GM12892 (cell line): ENCODE measurements at regions not wholly inside any gene's neighbourhood (a gene's known extent, or its start where the extent isn't known, plus 50 kb on each side); places are given as distances from the start of the nearest gene placed in this dataset.

ENCODE experiments used
- DNase-seq: peaks from one replicate; pipeline ENCODE4 v3.0.0; 2011; ENCODE audit not compliant: insufficient read length
- FAIRE-seq: peaks from 2 replicates; lab custom pipeline; 2011; peaks lifted over from hg19 to GRCh38; lab: Jason Lieb, UNC
- POLR2A ChIP-seq: IDR thresholded peaks from 2 replicates; pipeline ENCODE4 v1.6.1; 2011; ENCODE audit warnings: low read depth, low read length, control low read depth
- POLR2AphosphoS5 ChIP-seq: IDR thresholded peaks from 2 replicates; pipeline ENCODE4 v1.6.1; 2011; ENCODE audit warnings: low read depth, low read length, control low read depth
- TAF1 ChIP-seq: IDR thresholded peaks from 2 replicates; pipeline ENCODE4 v1.6.1; 2011; ENCODE audit warnings: low read depth, mild to moderate bottlenecking, control low read depth, low read length, borderline replicate concordance

DNA sequence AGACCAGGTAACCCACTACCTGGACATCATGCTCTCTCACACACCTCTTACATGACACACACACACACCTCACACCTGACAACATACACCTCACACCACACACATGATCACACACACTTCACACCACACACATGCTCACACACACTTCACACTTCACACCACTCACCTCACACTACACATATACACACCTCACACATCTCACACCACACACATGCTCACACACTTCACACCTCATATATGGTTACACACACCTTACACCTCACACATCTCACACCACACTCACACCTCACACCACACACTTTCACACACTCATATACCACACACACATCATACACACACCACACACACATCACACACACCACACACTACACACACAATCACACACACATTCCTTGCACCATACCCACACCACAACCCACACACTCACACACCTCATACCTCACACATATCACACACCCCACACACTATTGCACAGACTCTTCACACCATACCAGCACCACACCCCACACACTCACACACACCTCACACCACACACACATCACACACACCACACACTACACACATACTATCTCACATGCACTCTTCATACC lies 98.1 kb upstream of the PIEZO2 start:
- TF ChIP-seq TAF1: no peak
- no peak for TF ChIP-seq POLR2AphosphoS5
- no peak for TF ChIP-seq POLR2A
- DNase-seq (no peak), FAIRE-seq (peak; percentile 27)

- FAIRE-seq (no peak), DNase-seq (no peak)
- TF ChIP-seq POLR2AphosphoS5 (no peak), POLR2A (no peak), TAF1 (no peak)
These were observed 97.3 kb upstream of the PIEZO2 start for GRCh38 chr18:11246495-11247300.

DNA sequence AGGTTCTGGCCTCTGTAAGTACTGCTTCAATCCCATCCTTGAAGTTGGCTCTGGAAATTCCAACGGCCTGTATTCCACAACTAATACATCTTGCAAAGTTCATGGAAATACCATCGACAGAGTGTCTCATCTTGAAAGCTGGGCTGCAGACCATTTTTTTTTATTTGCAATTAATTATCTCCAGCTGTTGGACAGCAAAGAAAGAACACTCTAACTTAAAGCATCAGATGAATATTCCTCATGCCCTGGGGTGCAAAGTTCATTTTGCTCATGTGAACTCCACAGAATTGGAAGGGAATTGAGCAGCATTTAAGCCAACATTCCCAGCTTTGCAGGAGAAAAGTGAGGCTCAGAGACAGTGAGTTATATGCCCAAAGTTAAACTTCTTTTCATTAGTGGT lies 96.5 kb upstream of the PIEZO2 start:
- FAIRE-seq: no peak
- DNase-seq: no peak
- TF ChIP-seq POLR2A (no peak), TAF1 (no peak), POLR2AphosphoS5 (no peak)

DNA sequence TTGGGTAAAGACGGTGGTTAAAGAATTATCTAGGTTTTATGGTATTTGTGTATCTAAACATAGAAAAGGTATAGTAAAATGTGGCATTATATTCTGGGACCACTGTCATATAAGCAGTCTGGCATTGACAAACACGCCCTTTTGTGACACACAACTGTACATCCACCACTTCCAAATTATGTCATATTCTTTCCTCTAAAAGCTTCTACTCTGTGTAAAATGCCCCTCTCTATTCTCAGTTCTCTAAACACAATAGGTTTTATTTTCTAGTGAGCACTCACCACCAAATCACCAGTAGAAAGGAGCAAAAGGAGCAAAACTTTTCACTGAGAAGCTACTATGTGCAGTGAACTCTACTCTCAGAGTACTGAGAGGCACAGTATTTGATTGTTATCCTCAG lies 88.1 kb upstream of the PIEZO2 start:
- no peak for DNase-seq
- TF ChIP-seq TAF1 (no peak), POLR2AphosphoS5 (no peak), POLR2A (no peak)
- FAIRE-seq: no peak

DNA sequence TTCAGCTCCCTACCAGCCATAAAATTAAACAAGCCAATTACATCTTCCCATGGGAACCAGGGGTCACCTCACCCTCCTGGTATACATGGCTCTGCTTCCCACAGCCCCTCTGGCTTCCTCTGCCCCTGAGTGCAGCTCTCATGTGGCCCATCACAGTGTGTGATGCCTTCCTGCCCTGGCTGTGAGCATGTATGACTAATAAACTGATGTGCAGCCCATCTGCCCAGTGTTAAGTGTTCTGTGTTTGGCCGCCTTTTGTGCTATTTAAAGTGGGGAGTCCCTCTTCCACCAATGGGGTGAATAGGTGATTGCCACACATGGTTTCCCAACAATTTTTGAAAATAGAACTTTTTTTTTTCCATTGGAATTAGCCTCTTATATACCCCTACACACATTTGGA lies 87.7 kb upstream of the PIEZO2 start:
- DNase-seq (no peak), FAIRE-seq (no peak)
- TF ChIP-seq POLR2A (no peak), TAF1 (no peak), POLR2AphosphoS5 (no peak)

DNA sequence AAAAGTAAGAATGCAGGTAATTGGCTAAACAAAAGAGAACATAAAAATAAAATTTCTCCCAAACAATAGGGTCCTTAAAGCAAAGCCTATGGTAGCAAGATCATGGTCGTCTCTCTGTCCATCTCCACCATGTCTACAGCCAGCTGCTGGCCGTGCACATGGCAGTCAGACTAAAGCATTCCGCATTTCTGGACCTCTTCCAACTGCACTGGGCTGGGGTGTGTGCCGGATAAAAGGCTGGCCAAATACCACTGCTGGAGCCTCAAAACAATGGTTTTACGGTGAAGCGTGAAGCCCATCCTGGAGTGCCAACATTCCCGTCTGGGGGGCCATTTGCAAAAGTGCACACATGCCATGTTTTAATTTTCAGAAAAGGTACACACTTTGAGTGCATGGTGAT lies 74.8 kb upstream of the PIEZO2 start:
- no peak for DNase-seq
- FAIRE-seq: no peak
- TF ChIP-seq POLR2A (no peak), POLR2AphosphoS5 (no peak), TAF1 (no peak)

- TF ChIP-seq TAF1: no peak
- no peak for TF ChIP-seq POLR2AphosphoS5
- TF ChIP-seq POLR2A: no peak
- DNase-seq: no peak
- FAIRE-seq: no peak
These were observed 70.2 kb upstream of the PIEZO2 start for GRCh38 chr18:11219571-11219970.

- no peak for FAIRE-seq
- TF ChIP-seq TAF1: no peak
- TF ChIP-seq POLR2AphosphoS5: no peak
- no peak for TF ChIP-seq POLR2A
- DNase-seq: no peak
These were observed 65.8 kb upstream of the PIEZO2 start for GRCh38 chr18:11215216-11215615.

GRCh38 chr18:11204020-11204419 lies 54.7 kb upstream of the PIEZO2 start:
- DNase-seq (no peak), FAIRE-seq (no peak)

DNA sequence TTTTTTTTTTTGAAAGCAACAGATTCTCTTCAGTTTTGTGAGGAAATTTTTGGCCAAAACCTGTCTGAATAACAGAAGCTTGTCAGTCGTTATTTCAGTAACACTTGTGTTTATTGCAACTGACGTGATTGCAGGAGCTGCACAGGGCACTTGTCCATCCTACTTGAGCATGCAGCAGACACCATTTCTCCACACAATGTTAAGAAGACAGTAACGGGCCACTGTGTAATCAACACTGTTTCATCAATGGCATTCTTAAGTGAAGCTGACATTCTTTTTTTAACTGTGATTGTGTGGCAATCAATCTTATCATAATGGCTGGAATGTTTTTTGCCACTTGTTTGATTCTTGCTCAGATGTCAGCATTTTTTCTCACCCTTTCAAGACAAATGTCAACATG lies 50.1 kb upstream of the PIEZO2 start:
- TF ChIP-seq POLR2A (no peak), POLR2AphosphoS5 (no peak), TAF1 (no peak)
- no peak for DNase-seq
- FAIRE-seq: no peak

More at GRCh38 chr18:11204020-11204419, 54.7 kb upstream of the PIEZO2 start:
- no peak for TF ChIP-seq POLR2A
- TF ChIP-seq POLR2AphosphoS5: no peak
- no peak for TF ChIP-seq TAF1
